Esophagus muscularis mucosa (tissue), 4 donors: ENCODE measurements at regions not wholly inside any gene's neighbourhood (a gene's known extent, or its start where the extent isn't known, plus 50 kb on each side); places are given as distances from the start of the nearest gene placed in this dataset.

Experiments
- DNase-seq: peaks from one replicate; pipeline ENCODE4 v3.0.0-alpha.2; 2017; ENCODE audit errors: extremely low spot score
- H3K27ac ChIP-seq, 4 donors: fragments of 200-600 bp; sonication (generic); replicated peaks in 1 of 4; 1 replicate in 3 of 4; 2 replicates in 1 of 4; pipeline ENCODE4 v1.5.1; 2016 to 2019; ENCODE audit warnings: mild to moderate bottlenecking in 1 of 4
- H3K27me3 ChIP-seq, 4 donors: fragments of 200-600 bp; sonication (generic); one replicate each; pipeline versions ENCODE4 v1.5.1 to v1.6.0; 2016 to 2019
- H3K36me3 ChIP-seq, 4 donors: fragments of 200-600 bp; sonication (generic); one replicate each; pipeline ENCODE4 v1.5.1; 2016 to 2019
- H3K4me1 ChIP-seq, 4 donors: fragments of 200-600 bp; sonication (generic); one replicate each; pipeline ENCODE4 v1.5.1; 2016 to 2019
- H3K4me3 ChIP-seq, 4 donors: fragments of 200-600 bp; sonication (generic); 1 replicate in 2 of 4; 2 replicates in 2 of 4; pipeline ENCODE4 v1.5.1; 2016 to 2019; ENCODE audit warnings: mild to moderate bottlenecking in 4 of 4, moderate library complexity in 1 of 4
- H3K9me3 ChIP-seq, 4 donors: fragments of 200-600 bp; sonication (generic); 1 replicate in 3 of 4; 2 replicates in 1 of 4; pipeline ENCODE4 v1.5.1; 2016 to 2019
- CTCF ChIP-seq, 3 experiments: fragments of 200-600 bp in 2 of 3; fragments of 450-650 bp in 1 of 3; sonication (generic) in 2 of 3; IDR thresholded peaks; one replicate each; pipeline ENCODE4 v1.5.1; 2017 to 2019; ENCODE audit warnings: antibody characterized with exemption in 3 of 3, mild to moderate bottlenecking in 2 of 3, moderate library complexity in 1 of 3
- EP300 ChIP-seq: sonication (generic); formaldehyde crosslinking; IDR thresholded peaks from one replicate; pipeline ENCODE4 v1.6.1; 2017; ENCODE audit warnings: antibody characterized with exemption
- POLR2A ChIP-seq: fragments of 450-650 bp; IDR thresholded peaks from one replicate; pipeline ENCODE4 v1.6.1; 2017; ENCODE audit warnings: antibody characterized with exemption, moderate library complexity, mild to moderate bottlenecking, low read depth
- POLR2AphosphoS5 ChIP-seq, 2 donors: sonication (generic); formaldehyde crosslinking; IDR thresholded peaks; one replicate each; pipeline ENCODE4 v1.6.1; 2017; ENCODE audit warnings: antibody characterized with exemption in 2 of 2
- WGBS: methylation state at CpG from one replicate; pipeline ENCODE4 v1.1.5; 2018; 5-methylcytosine and 5-hydroxymethylcytosine counted together
- intact Hi-C: fragments of 100-400 bp; cut with DNase I; formaldehyde crosslinking; loops from one replicate; pipeline ENCODE4 v1.15.1; 2023

GRCh38 chr18:14930576-14930975 lies 182.6 kb downstream of the ANKRD30B start:
- Histone ChIP-seq H3K27ac (no peak overlapping the region), H3K27me3 (peaks cover 0 to 3% (median 0%) of the 10 kb centered on the region in 4 donors), H3K4me1 (no peaks in the 10 kb centered on the region), H3K4me3 (no peak overlapping the region), H3K36me3 (no peaks in the 10 kb centered on the region), H3K9me3 (no peaks in the 10 kb centered on the region)
- intact Hi-C loops, result no loop called here
- no peak for DNase-seq
- TF ChIP-seq POLR2A (no peak), CTCF (IDR thresholded peaks at IDR 0.05) (no peak), EP300 (no peak), POLR2AphosphoS5 (IDR thresholded peaks at IDR 0.05) (no peak)
- 81% methylated on average over 2 of the region's 2 CpGs for WGBS

- H3K4me3 ChIP-seq, result no peak overlapping the region
- peak; percentile 81 for DNase-seq
- peaks cover 0 to 3% (median 0%) of the 10 kb centered on the region in 4 donors for H3K27me3 ChIP-seq
- TF ChIP-seq CTCF (IDR thresholded peaks at IDR 0.05) (no peak), POLR2A (no peak), POLR2AphosphoS5 (IDR thresholded peaks at IDR 0.05) (no peak), EP300 (no peak)
- intact Hi-C loops, result no loop called here
- no peaks in the 10 kb centered on the region for H3K9me3 ChIP-seq
- WGBS, result 86% methylated on average over 11 of the region's 12 CpGs
- H3K4me1 ChIP-seq, result no peaks in the 10 kb centered on the region
- H3K36me3 ChIP-seq, result no peaks in the 10 kb centered on the region
- no peak overlapping the region for H3K27ac ChIP-seq
These were observed 185.3 kb downstream of the ANKRD30B start for GRCh38 chr18:14933049-14933851.

DNA sequence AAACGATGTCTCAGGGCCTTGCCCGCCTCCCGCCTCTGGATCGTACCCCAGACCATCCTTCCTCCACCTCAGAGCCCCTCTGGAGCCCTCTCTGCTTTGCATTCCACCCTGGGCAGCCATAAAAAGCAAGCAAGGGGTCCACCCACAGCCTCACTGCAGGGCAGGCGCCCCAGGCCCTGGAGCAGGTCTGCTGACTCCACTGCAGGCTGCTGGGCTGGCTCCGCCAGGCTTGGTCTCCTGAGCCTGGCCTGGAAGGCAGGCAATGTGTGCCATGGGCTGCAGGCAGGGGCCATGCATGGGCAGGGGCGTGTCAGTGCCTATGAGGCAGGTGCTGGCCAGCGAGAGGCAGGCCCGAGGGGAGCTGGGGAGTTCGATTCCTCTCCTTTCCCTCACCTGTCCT lies 186.0 kb downstream of the ANKRD30B start:
- H3K9me3 ChIP-seq, result no peaks in the 10 kb centered on the region
- no peak overlapping the region for H3K4me3 ChIP-seq
- no peak overlapping the region for H3K27ac ChIP-seq
- TF ChIP-seq EP300 (no peak), POLR2AphosphoS5 (IDR thresholded peaks at IDR 0.05) (no peak), CTCF (IDR thresholded peaks at IDR 0.05) (no peak), POLR2A (no peak)
- WGBS, result 84% methylated on average over 10 of the region's 10 CpGs
- H3K4me1 ChIP-seq, result no peaks in the 10 kb centered on the region
- peak; percentile 91 for DNase-seq
- intact Hi-C loops, result no loop called here
- peaks cover 0 to 3% (median 0%) of the 10 kb centered on the region in 4 donors for H3K27me3 ChIP-seq
- no peaks in the 10 kb centered on the region for H3K36me3 ChIP-seq

- Histone ChIP-seq H3K36me3 (no peaks in the 10 kb centered on the region), H3K27ac (no peak overlapping the region), H3K4me1 (no peaks in the 10 kb centered on the region), H3K27me3 (peaks cover 0 to 8% (median 0%) of the 10 kb centered on the region in 4 donors), H3K4me3 (no peak overlapping the region), H3K9me3 (no peaks in the 10 kb centered on the region)
- peak; percentile 87 for DNase-seq
- no peak for TF ChIP-seq EP300
- no peak for TF ChIP-seq POLR2AphosphoS5 (IDR thresholded peaks at IDR 0.05)
- TF ChIP-seq CTCF (IDR thresholded peaks at IDR 0.05), result no peak
- no peak for TF ChIP-seq POLR2A
- no CpG with 5 or more reads among the region's 3 CpGs for WGBS
- intact Hi-C loops, result no loop called here
These were observed 187.2 kb downstream of the ANKRD30B start for GRCh38 chr18:14935210-14935609.

DNA sequence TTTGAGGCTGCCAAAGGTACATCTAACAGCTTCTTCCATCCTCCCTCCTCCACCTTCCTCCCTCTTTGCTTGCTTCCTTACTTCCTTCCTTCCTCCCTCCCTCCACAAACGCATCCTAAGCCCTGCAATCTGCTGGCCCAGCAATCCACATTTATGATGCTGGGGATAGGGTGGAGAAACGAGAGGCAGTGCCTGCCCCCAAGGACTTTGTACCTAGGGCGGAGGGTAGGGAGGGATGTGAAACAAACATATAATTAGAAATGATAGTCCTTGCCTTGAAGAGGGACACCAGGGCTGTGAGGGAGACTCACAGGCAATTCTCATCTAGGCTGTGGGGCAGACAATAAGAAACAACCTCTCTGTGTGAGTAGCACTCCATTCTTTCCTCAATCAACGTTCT lies 188.3 kb downstream of the ANKRD30B start:
- Histone ChIP-seq H3K27me3 (peaks cover 0 to 8% (median 0%) of the 10 kb centered on the region in 4 donors), H3K27ac (no peak overlapping the region), H3K4me1 (no peaks in the 10 kb centered on the region), H3K36me3 (no peaks in the 10 kb centered on the region), H3K9me3 (no peaks in the 10 kb centered on the region), H3K4me3 (no peak overlapping the region)
- intact Hi-C loops, result no loop called here
- TF ChIP-seq CTCF (IDR thresholded peaks at IDR 0.05) (no peak), POLR2AphosphoS5 (IDR thresholded peaks at IDR 0.05) (no peak), EP300 (no peak), POLR2A (no peak)
- DNase-seq, result peak; percentile 62
- 66% methylated on average over 4 of the region's 4 CpGs for WGBS
